H1 (cell line): ENCODE measurements at regions not wholly inside any gene's neighbourhood (a gene's known extent, or its start where the extent isn't known, plus 50 kb on each side); places are given as distances from the start of the nearest gene placed in this dataset.

Experiments
- CTCF ChIA-PET: fragments of 300-600 bp; sonication (Branson Sonifier 250); formaldehyde crosslinking; loops from one replicate; lab custom pipeline; 2021; ENCODE audit not compliant: partially characterized antibody; lab: Charles Lee
- POLR2A ChIA-PET: fragments of 300-600 bp; sonication (Branson Sonifier 250); formaldehyde crosslinking; loops from one replicate; lab custom pipeline; 2021; ENCODE audit warnings: inconsistent platforms; ENCODE audit not compliant: partially characterized antibody; lab: Charles Lee
- DNase-seq, 2 experiments: peaks; one replicate each; pipeline versions ENCODE4 v3.0.0 to v3.0.0-alpha.2; 2010 to 2022; ENCODE audit warnings: low spot score in 2 of 2, low read depth in 1 of 2, mixed read lengths in 1 of 2
- FAIRE-seq: peaks from 2 replicates; lab custom pipeline; 2011; peaks lifted over from hg19 to GRCh38; lab: Jason Lieb, UNC
- H2AFZ ChIP-seq: 2 replicates; pipeline ENCODE4 v1.8.1; 2012; ENCODE audit warnings: low read length, inconsistent platforms
- H2AK5ac ChIP-seq: 2 replicates; pipeline ENCODE4 v1.6.1; 2013; ENCODE audit warnings: low read depth, low read length
- H2BK120ac ChIP-seq: replicated peaks from 2 replicates; pipeline ENCODE3; 2013; ENCODE audit warnings: low read depth, low read length, inconsistent platforms
- H2BK12ac ChIP-seq: 2 replicates; pipeline ENCODE4 v1.6.1; 2013; ENCODE audit warnings: low read depth, low read length
- H2BK15ac ChIP-seq: 2 replicates; pipeline ENCODE4 v1.6.1; 2013; ENCODE audit warnings: low read length
- H2BK20ac ChIP-seq: 2 replicates; pipeline ENCODE4 v1.6.1; 2013; ENCODE audit warnings: low read length
- H2BK5ac ChIP-seq: 2 replicates; pipeline ENCODE4 v1.6.1; 2013; ENCODE audit warnings: low read depth, low read length
- H3K14ac ChIP-seq: 2 replicates; pipeline ENCODE4 v1.6.1; 2013; ENCODE audit warnings: inconsistent platforms; ENCODE audit not compliant: insufficient read length
- H3K18ac ChIP-seq: 2 replicates; pipeline ENCODE4 v1.6.1; 2013; ENCODE audit warnings: low read length; ENCODE audit errors: extremely low read depth
- H3K23ac ChIP-seq: 2 replicates; pipeline ENCODE4 v1.6.1; 2013; ENCODE audit warnings: inconsistent platforms; ENCODE audit not compliant: insufficient read length
- H3K23me2 ChIP-seq: 2 replicates; pipeline ENCODE4 v1.6.1; 2013; ENCODE audit warnings: low read depth, low read length
- H3K27ac ChIP-seq: 2 replicates; pipeline ENCODE4 v1.6.1; 2011; ENCODE audit warnings: low read depth, low read length, inconsistent platforms
- H3K27me3 ChIP-seq, 4 experiments: replicated peaks in 1 of 4; 1 replicate in 1 of 4; 2 replicates in 3 of 4; pipeline versions ENCODE4 v1.6.1 to v1.8.1; 2011 to 2013; ENCODE audit warnings: low read length in 3 of 4, mild to moderate bottlenecking in 3 of 4, inconsistent platforms in 2 of 4, mixed read lengths in 2 of 4, moderate library complexity in 1 of 4; ENCODE audit not compliant: control insufficient read depth in 3 of 4, insufficient read depth in 3 of 4; ENCODE audit errors: extremely low read depth in 1 of 4
- H3K36me3 ChIP-seq, 4 experiments: 2 replicates each; pipeline versions ENCODE4 v1.6.1 to v1.8.1; 2011 to 2013; ENCODE audit warnings: mild to moderate bottlenecking in 4 of 4, low read length in 3 of 4, moderate library complexity in 2 of 4, control low read depth in 1 of 4, inconsistent platforms in 1 of 4; ENCODE audit not compliant: insufficient read depth in 4 of 4, control insufficient read depth in 2 of 4
- H3K4ac ChIP-seq: replicated peaks from 2 replicates; pipeline ENCODE3; 2013; ENCODE audit warnings: low read length, low read depth, mixed read lengths, inconsistent platforms; ENCODE audit not compliant: insufficient read length
- H3K4me1 ChIP-seq, 4 experiments: replicated peaks in 1 of 4; 1 replicate in 1 of 4; 2 replicates in 3 of 4; pipeline versions ENCODE4 v1.6.1 to v1.8.1; 2011 to 2013; ENCODE audit warnings: low read length in 3 of 4, inconsistent platforms in 2 of 4, mixed read lengths in 1 of 4; ENCODE audit not compliant: insufficient read depth in 4 of 4, control insufficient read depth in 3 of 4
- H3K4me2 ChIP-seq, 2 experiments: 2 replicates each; pipeline versions ENCODE4 v1.6.1 to v1.8.1; 2011 to 2013; ENCODE audit warnings: low read depth in 2 of 2, low read length in 2 of 2, control low read depth in 1 of 2, inconsistent platforms in 1 of 2, mild to moderate bottlenecking in 1 of 2; ENCODE audit not compliant: insufficient read depth in 1 of 2
- H3K4me3 ChIP-seq, 4 experiments: fragments of 200-600, 300-600 bp in 1 of 4; sonication (generic), shearing (Covaris generic), sonication (Bioruptor Twin) in 1 of 4; 2 replicates each; pipeline versions ENCODE4 v1.5.1 to v1.8.1; 2011 to 2016; ENCODE audit warnings: low read length in 4 of 4, low read depth in 3 of 4, control low read depth in 2 of 4, inconsistent platforms in 2 of 4, mild to moderate bottlenecking in 2 of 4, mixed read lengths in 1 of 4, moderate library complexity in 1 of 4; ENCODE audit not compliant: insufficient read depth in 2 of 4; ENCODE audit errors: extremely low read depth in 1 of 4
- H3K56ac ChIP-seq: replicated peaks from 2 replicates; pipeline ENCODE3; 2013; ENCODE audit warnings: low read depth, mild to moderate bottlenecking, mixed read lengths, low read length, inconsistent platforms; ENCODE audit not compliant: insufficient read length
- H3K79me1 ChIP-seq: 2 replicates; pipeline ENCODE4 v1.6.1; 2013; ENCODE audit warnings: low read depth, low read length, control low read depth
- H3K79me2 ChIP-seq, 2 experiments: 2 replicates each; pipeline versions ENCODE4 v1.6.1 to v1.8.1; 2012 to 2013; ENCODE audit warnings: low read length in 2 of 2, mild to moderate bottlenecking in 2 of 2, inconsistent platforms in 1 of 2; ENCODE audit not compliant: insufficient read depth in 2 of 2, control insufficient read depth in 1 of 2
- H3K9ac ChIP-seq, 4 experiments: replicated peaks in 1 of 4; 1 replicate in 1 of 4; 2 replicates in 3 of 4; pipeline versions ENCODE4 v1.6.1 to v1.8.1; 2011 to 2013; ENCODE audit warnings: low read depth in 3 of 4, low read length in 3 of 4, control low read depth in 2 of 4, mild to moderate bottlenecking in 2 of 4, moderate library complexity in 2 of 4, inconsistent platforms in 1 of 4; ENCODE audit errors: extremely low read depth in 1 of 4
- H3K9me3 ChIP-seq, 2 experiments: 2 replicates each; pipeline versions ENCODE4 v1.6.1 to v1.8.1; 2012 to 2013; ENCODE audit warnings: mild to moderate bottlenecking in 2 of 2, moderate library complexity in 2 of 2, control low read depth in 1 of 2, inconsistent platforms in 1 of 2, low read depth in 1 of 2, low read length in 1 of 2, mixed read lengths in 1 of 2; ENCODE audit not compliant: insufficient read depth in 2 of 2
- H4K20me1 ChIP-seq, 2 experiments: replicated peaks in 1 of 2; 2 replicates each; pipeline versions ENCODE3 to v1.8.1; 2011 to 2013; ENCODE audit warnings: inconsistent platforms in 2 of 2, low read length in 2 of 2, mild to moderate bottlenecking in 1 of 2; ENCODE audit not compliant: insufficient read depth in 2 of 2, control insufficient read depth in 1 of 2
- H4K5ac ChIP-seq: 2 replicates; pipeline ENCODE4 v1.6.1; 2013; ENCODE audit warnings: low read length, low read depth, mixed read lengths, inconsistent platforms; ENCODE audit not compliant: insufficient read length
- H4K8ac ChIP-seq: 2 replicates; pipeline ENCODE4 v1.8.0; 2013; ENCODE audit warnings: mild to moderate bottlenecking, moderate library complexity, low read length, inconsistent platforms; ENCODE audit not compliant: insufficient read depth; ENCODE audit errors: extremely low read depth
- H4K91ac ChIP-seq: replicated peaks from 2 replicates; pipeline ENCODE3; 2013; ENCODE audit warnings: low read length, mixed read lengths, inconsistent platforms; ENCODE audit not compliant: insufficient read length
- NRF1 ChIP-seq: IDR thresholded peaks from 2 replicates; pipeline ENCODE4 v1.6.1; 2011; ENCODE audit warnings: mild to moderate bottlenecking, low read depth, low read length, improper control_type of control experiment
- RXRA ChIP-seq: IDR thresholded peaks from 2 replicates; pipeline ENCODE4 v1.6.1; 2011; ENCODE audit warnings: low read depth, mild to moderate bottlenecking, low read length, moderate library complexity; ENCODE audit not compliant: insufficient read depth
- SAP30 ChIP-seq: fragments of 300-600 bp; sonication (generic); IDR thresholded peaks from 2 replicates; pipeline ENCODE4 v1.7.1; 2012; ENCODE audit warnings: low read length, moderate library complexity, mild to moderate bottlenecking, inconsistent platforms; ENCODE audit not compliant: insufficient read depth, insufficient replicate concordance
- SIX5 ChIP-seq: IDR thresholded peaks from 2 replicates; pipeline ENCODE4 v1.6.1; 2011; ENCODE audit warnings: mild to moderate bottlenecking, low read depth, low read length
- SRF ChIP-seq: IDR thresholded peaks from 2 replicates; pipeline ENCODE4 v1.6.1; 2011; ENCODE audit warnings: mild to moderate bottlenecking, low read depth, low read length, moderate library complexity
- SUZ12 ChIP-seq: fragments of 200-600 bp; sonication (generic); IDR thresholded peaks from 2 replicates; pipeline ENCODE4 v1.6.1; 2012; ENCODE audit warnings: mild to moderate bottlenecking, inconsistent platforms, low read length, moderate library complexity, mixed read lengths
- TBP ChIP-seq: IDR thresholded peaks from 2 replicates; pipeline ENCODE4 v1.6.1; 2011; ENCODE audit warnings: low read depth, low read length, improper control_type of control experiment
- WGBS, 2 experiments: shearing (Covaris generic) in 1 of 2; methylation state at CpG; one replicate each; pipeline versions ENCODE4 v1.1.6 to v1.1.7; 2013 to 2015; ENCODE audit warnings: low lambda C conversion rate in 2 of 2, mixed read lengths in 2 of 2, inconsistent platforms in 1 of 2, low coverage in 1 of 2, missing lambda C conversion rate in 1 of 2; ENCODE audit not compliant: insufficient replicate concordance in 2 of 2, insufficient coverage in 1 of 2, insufficient read length in 1 of 2; ENCODE audit errors: extremely low coverage in 1 of 2, missing lambda C conversion rate in 1 of 2; 5-methylcytosine and 5-hydroxymethylcytosine counted together
- TF ChIP-seq, protein P1 (sequence below): IDR thresholded peaks from 2 replicates; pipeline ENCODE4 v1.6.1; 2012; ENCODE audit warnings: inconsistent platforms

DNA sequence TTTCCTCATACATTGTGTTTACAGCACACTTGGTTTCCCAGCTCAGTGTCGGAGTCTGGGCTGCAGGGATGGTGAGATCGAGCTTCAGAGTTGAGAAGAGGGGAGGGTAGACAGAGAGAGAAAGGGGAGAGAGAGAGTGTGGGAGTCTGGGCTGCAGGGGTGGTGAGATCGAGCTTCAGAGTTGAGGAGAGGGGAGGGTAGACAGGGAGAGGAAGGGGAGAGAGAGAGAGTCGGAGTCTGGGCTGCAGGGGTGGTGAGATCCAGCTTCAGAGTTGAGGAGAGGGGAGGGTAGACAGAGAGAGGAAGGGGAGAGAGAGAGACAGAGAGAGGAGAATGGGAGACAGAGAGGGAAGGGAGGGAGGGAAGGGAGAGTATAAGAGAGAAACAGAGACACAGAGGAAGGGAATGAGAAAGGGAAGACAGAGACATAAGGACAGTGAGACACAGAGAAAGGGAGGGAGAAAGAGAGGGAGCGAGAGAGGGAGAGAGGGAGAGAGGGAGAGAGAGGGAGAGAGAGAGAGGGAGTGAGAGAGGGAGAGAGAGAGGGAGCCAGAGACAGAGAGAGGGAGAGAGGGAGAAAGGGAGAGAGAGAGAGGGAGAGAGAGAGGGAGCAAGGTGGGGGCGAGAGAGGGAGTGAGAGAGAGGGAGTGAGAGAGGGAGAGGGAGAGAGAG is 222.7 kb upstream of the GMDS start:
- Histone ChIP-seq H4K20me1 (no peaks in the 10 kb centered on the region), H4K5ac (no peak overlapping the region), H3K27ac (no peak overlapping the region), H2BK20ac (no peak overlapping the region), H3K4ac (no peak overlapping the region), H3K9me3 (no peaks in the 10 kb centered on the region), H3K27me3 (peaks cover 0 to 2% (median 0%) of the 10 kb centered on the region in 4 experiments; a peak in 3 of 7 replicates), H2BK15ac (no peak overlapping the region), H3K56ac (no peak overlapping the region), H3K14ac (no peak overlapping the region), H3K4me3 (peak overlapping the region in 1 of 4 experiments; percentile 17; a peak in 2 of 8 replicates), H3K9ac (no peak overlapping the region), H3K4me1 (peaks cover 0 to 10% (median 4%) of the 10 kb centered on the region in 4 experiments; a peak in 5 of 7 replicates), H3K36me3 (no peaks in the 10 kb centered on the region), H3K18ac (no peak overlapping the region), H3K79me1 (no peaks in the 10 kb centered on the region), H4K91ac (no peak overlapping the region), H3K23ac (no peak overlapping the region), H3K79me2 (no peaks in the 10 kb centered on the region), H2BK5ac (peak overlapping the region; percentile 45; the same call in 1 of the 2 replicates), H2BK12ac (no peak overlapping the region), H2AK5ac (no peak overlapping the region), H2BK120ac (no peak overlapping the region), H3K23me2 (no peaks in the 10 kb centered on the region; the same call in 1 of the 2 replicates), H3K4me2 (peak overlapping the region in 1 of 2 experiments; percentile 30; a peak in 2 of 4 replicates), H4K8ac (no peak overlapping the region; the same call in 1 of the 2 replicates), H2AFZ (peak overlapping the region; percentile 58; the same call in 1 of the 2 replicates)
- WGBS, 2 experiments: 48% methylated on average over 6 of the region's 6 CpGs; no CpG with 5 or more reads in 1 of the 2 experiments
- ChIA-PET POLR2A (interaction anchor here (0.6 kb wide), 1 partner anchor 447 kb away, joined by 3 read pairs; no protein-coding TSS in a partner anchor), CTCF (interaction anchor here (1.0 to 2.3 kb wide), 2 partner anchors 14 to 572 kb away, joined by 4 to 10 read pairs; no protein-coding TSS in a partner anchor)
- FAIRE-seq (no peak), DNase-seq (no peak)
- no peak for TF ChIP-seq SRF
- no peak for TF ChIP-seq NRF1
- no peak for TF ChIP-seq RXRA
- TF ChIP-seq, protein P1, sequence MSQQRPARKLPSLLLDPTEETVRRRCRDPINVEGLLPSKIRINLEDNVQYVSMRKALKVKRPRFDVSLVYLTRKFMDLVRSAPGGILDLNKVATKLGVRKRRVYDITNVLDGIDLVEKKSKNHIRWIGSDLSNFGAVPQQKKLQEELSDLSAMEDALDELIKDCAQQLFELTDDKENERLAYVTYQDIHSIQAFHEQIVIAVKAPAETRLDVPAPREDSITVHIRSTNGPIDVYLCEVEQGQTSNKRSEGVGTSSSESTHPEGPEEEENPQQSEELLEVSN: no peak
- no peak for TF ChIP-seq SIX5
- TF ChIP-seq TBP: no peak
- peak; percentile 31; the same call in 1 of the 2 replicates for TF ChIP-seq SUZ12
- TF ChIP-seq SAP30: no peak
